Stomach smooth muscle (tissue), 2 donors: ENCODE measurements at regions not wholly inside any gene's neighbourhood (a gene's known extent, or its start where the extent isn't known, plus 50 kb on each side); places are given as distances from the start of the nearest gene placed in this dataset.

Experiments
- H3K27ac ChIP-seq: one replicate; pipeline ENCODE4 v1.7.0; 2013; ENCODE audit warnings: mild to moderate bottlenecking, low read length, inconsistent platforms
- H3K27me3 ChIP-seq, 2 donors: one replicate each; pipeline ENCODE4 v1.7.0; 2013; ENCODE audit warnings: low read length in 2 of 2; ENCODE audit not compliant: insufficient read depth in 2 of 2, control insufficient read depth in 1 of 2
- H3K36me3 ChIP-seq, 2 donors: one replicate each; pipeline ENCODE4 v1.7.0; 2013; ENCODE audit warnings: low read length in 2 of 2; ENCODE audit not compliant: control insufficient read depth in 2 of 2, insufficient read depth in 2 of 2
- H3K4me1 ChIP-seq: one replicate; pipeline ENCODE4 v1.7.0; 2013; ENCODE audit warnings: low read length; ENCODE audit not compliant: control insufficient read depth, insufficient read depth
- H3K4me3 ChIP-seq, 2 donors: one replicate each; pipeline ENCODE4 v1.7.0; 2013; ENCODE audit warnings: low read length in 2 of 2
- H3K9ac ChIP-seq, 2 donors: one replicate each; pipeline ENCODE4 v1.7.0; 2013; ENCODE audit warnings: low read length in 2 of 2, mild to moderate bottlenecking in 1 of 2
- H3K9me3 ChIP-seq, 2 donors: one replicate each; pipeline ENCODE4 v1.7.0; 2013; ENCODE audit warnings: low read length in 2 of 2; ENCODE audit not compliant: control insufficient read depth in 2 of 2
- donor health status: healthy.
- donor health status: Pancreatic carcinoma.

GRCh38 chr13:22765547-22765946, 415.2 kb upstream of the SGCG start:
- Histone ChIP-seq H3K4me1 (no peaks in the 10 kb centered on the region), H3K27ac (no peak overlapping the region), H3K9me3 (no peaks in the 10 kb centered on the region), H3K4me3 (no peak overlapping the region), H3K9ac (no peak overlapping the region), H3K36me3 (no peaks in the 10 kb centered on the region), H3K27me3 (no peaks in the 10 kb centered on the region)

- Histone ChIP-seq H3K36me3 (no peaks in the 10 kb centered on the region), H3K27me3 (no peaks in the 10 kb centered on the region), H3K9me3 (no peaks in the 10 kb centered on the region), H3K27ac (no peak overlapping the region), H3K4me1 (no peaks in the 10 kb centered on the region), H3K9ac (no peak overlapping the region), H3K4me3 (no peak overlapping the region)
These were observed 409.9 kb upstream of the SGCG start for GRCh38 chr13:22770891-22771290.

DNA sequence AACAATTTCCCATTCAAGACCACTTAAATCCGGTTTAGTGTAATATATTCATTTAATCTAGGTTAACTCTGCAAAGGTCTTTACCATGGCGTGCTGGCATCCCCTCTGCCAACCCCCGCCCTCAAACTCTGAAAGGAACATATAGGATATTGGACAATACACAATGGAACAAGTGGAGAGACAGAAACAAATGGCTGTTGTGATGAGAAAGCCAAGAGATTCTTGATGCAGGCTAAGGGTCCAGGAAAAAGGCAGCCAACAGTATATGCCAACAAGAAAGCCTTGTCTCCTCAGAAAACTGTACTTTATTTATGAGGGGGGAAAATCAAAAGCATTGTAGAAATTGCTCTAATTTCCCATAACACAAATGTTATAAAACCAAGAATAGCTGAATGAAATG, 407.3 kb upstream of the SGCG start:
- no peaks in the 10 kb centered on the region for H3K27me3 ChIP-seq
- no peaks in the 10 kb centered on the region for H3K36me3 ChIP-seq
- H3K9me3 ChIP-seq: no peaks in the 10 kb centered on the region
- no peak overlapping the region for H3K4me3 ChIP-seq
- no peak overlapping the region for H3K27ac ChIP-seq
- H3K9ac ChIP-seq: no peak overlapping the region
- no peaks in the 10 kb centered on the region for H3K4me1 ChIP-seq

GRCh38 chr13:22776394-22777186, 404.2 kb upstream of the SGCG start:
- Histone ChIP-seq H3K36me3 (no peaks in the 10 kb centered on the region), H3K4me3 (no peak overlapping the region), H3K27me3 (no peaks in the 10 kb centered on the region), H3K9ac (no peak overlapping the region), H3K9me3 (no peaks in the 10 kb centered on the region), H3K4me1 (no peaks in the 10 kb centered on the region), H3K27ac (no peak overlapping the region)

DNA sequence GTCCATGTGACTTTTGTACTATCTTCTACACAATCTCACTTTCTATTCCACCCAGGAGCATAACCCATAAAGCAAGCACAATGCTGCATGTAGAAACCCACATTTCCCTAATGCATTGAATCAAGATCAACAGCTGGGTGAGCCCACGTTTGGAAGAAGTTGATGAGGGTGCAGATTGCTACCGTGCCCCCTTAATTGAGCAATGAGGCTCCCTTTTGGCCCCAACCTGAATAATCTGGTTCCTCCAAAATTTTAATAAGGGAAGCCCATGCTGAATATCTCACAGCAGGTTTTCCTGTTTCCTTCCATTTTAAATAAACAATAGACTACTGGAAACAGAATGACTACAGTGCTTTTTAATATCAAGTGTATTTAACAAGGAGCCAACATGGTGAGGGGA, 403.6 kb upstream of the SGCG start:
- Histone ChIP-seq H3K27ac (no peak overlapping the region), H3K9me3 (no peaks in the 10 kb centered on the region), H3K36me3 (no peaks in the 10 kb centered on the region), H3K9ac (no peak overlapping the region), H3K4me3 (no peak overlapping the region), H3K27me3 (no peaks in the 10 kb centered on the region), H3K4me1 (no peaks in the 10 kb centered on the region)

DNA sequence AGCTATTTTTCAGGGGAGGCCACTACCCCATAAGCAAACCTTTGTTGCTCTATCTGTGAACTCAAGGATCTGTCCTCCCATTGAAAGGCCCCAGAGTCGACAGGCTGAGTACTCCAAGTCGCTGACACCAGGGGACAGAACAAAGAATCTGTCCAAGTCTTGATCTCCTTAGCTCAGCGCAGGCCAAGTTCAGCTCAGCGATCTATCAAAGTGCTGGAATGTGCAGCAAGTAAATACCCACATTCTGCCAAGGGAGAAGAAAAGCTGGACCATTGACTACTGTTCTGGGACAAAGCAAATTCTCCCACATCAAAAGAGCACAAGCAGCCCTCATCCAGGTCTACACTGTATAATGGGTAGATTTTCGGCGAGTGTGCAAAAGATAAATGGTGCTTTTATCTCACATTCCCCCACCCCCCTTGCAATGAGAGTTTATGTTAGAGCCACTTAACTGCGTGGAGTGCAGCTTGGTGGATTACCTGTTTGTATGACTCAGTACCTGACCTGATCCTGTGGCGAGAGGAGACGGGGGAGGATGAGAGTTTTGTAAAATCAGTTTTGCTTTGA, 391.7 kb upstream of the SGCG start:
- peaks cover 2 to 4% of the 10 kb centered on the region in 2 donors for H3K27me3 ChIP-seq
- H3K36me3 ChIP-seq: no peaks in the 10 kb centered on the region
- no peak overlapping the region for H3K4me3 ChIP-seq
- no peaks in the 10 kb centered on the region for H3K4me1 ChIP-seq
- no peak overlapping the region for H3K27ac ChIP-seq
- H3K9me3 ChIP-seq: no peaks in the 10 kb centered on the region
- H3K9ac ChIP-seq: no peak overlapping the region

DNA sequence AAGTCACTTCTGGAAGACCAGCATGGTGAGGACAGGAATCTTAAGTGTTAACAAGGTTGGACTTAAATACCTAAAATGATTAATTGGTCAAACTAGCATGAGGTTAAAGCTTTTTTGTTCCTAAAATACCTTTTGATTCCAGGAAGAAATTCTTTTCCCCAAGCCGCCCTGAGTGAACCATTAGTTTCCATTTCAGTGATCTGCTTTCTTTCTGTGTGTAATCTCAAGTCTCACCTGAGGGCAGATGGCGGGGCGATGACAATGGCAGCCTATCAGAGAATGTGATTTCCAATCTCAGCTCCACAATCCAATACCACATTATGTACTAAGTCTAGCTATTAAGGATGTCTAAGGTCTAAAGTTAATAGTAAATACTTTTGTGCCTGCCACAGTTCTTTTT, 390.9 kb upstream of the SGCG start:
- H3K4me1 ChIP-seq: no peaks in the 10 kb centered on the region
- H3K4me3 ChIP-seq: no peak overlapping the region
- no peaks in the 10 kb centered on the region for H3K9me3 ChIP-seq
- no peak overlapping the region for H3K27ac ChIP-seq
- H3K27me3 ChIP-seq: peaks cover 2 to 4% of the 10 kb centered on the region in 2 donors
- no peak overlapping the region for H3K9ac ChIP-seq
- H3K36me3 ChIP-seq: no peaks in the 10 kb centered on the region

- no peak overlapping the region for H3K4me3 ChIP-seq
- H3K4me1 ChIP-seq: no peaks in the 10 kb centered on the region
- H3K27me3 ChIP-seq: peaks cover 2 to 4% of the 10 kb centered on the region in 2 donors
- no peaks in the 10 kb centered on the region for H3K36me3 ChIP-seq
- no peak overlapping the region for H3K9ac ChIP-seq
- no peak overlapping the region for H3K27ac ChIP-seq
- H3K9me3 ChIP-seq: no peaks in the 10 kb centered on the region
These were observed 387.1 kb upstream of the SGCG start for GRCh38 chr13:22793598-22794134.

DNA sequence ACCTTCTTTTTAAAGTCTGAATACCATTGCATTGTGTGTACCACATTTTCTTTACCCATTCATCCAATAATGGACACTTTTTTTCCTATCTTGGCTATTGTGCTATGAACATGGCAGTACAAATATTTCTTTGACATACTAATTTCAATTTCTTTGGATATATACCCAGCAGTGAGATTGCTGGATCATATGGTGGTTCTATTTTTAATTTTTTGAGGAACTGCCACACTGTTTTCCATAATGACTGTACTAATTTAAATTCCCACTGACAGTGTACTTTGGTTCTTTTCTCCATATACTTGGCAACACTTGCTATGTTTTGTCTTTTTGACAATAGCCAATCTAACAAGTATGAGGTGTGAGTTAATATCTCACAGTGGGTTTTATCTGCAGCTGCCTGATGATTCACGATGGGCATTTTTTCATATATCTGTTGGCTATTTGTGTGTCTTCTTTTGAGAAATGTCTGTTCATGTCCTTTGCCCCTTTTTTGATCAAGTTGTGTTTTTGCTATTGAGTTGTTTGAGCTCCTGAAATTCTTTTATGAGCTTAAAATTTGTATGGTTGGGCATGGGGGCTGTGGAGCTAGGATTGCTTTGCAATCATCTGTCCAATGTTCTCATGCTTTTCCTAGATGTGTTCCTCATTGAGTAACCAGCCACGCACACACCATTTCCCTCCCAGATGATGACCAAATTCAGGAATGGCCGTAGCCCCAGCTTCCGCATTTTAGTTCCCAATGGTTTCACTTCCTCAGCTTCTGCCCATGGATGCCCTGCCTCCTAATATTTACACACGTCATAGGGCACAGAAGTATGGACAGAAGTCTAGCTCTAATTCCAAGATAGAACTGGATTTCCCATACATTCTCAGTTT, 380.0 kb upstream of the SGCG start:
- H3K4me3 ChIP-seq: no peak overlapping the region
- no peaks in the 10 kb centered on the region for H3K36me3 ChIP-seq
- no peaks in the 10 kb centered on the region for H3K27me3 ChIP-seq
- H3K27ac ChIP-seq: no peak overlapping the region
- no peaks in the 10 kb centered on the region for H3K4me1 ChIP-seq
- H3K9me3 ChIP-seq: no peaks in the 10 kb centered on the region
- no peak overlapping the region for H3K9ac ChIP-seq

GRCh38 chr13:22801402-22802003, 379.3 kb upstream of the SGCG start:
- H3K9ac ChIP-seq: no peak overlapping the region
- no peaks in the 10 kb centered on the region for H3K36me3 ChIP-seq
- H3K27me3 ChIP-seq: no peaks in the 10 kb centered on the region
- no peak overlapping the region for H3K27ac ChIP-seq
- H3K9me3 ChIP-seq: no peaks in the 10 kb centered on the region
- H3K4me1 ChIP-seq: no peaks in the 10 kb centered on the region
- no peak overlapping the region for H3K4me3 ChIP-seq
